Cardiac muscle cell (in vitro differentiated cells and primary cell): ENCODE measurements at regions not wholly inside any gene's neighbourhood (a gene's known extent, or its start where the extent isn't known, plus 50 kb on each side); places are given as distances from the start of the nearest gene placed in this dataset.

Experiments used
- DNase-seq, 2 donors: peaks; one replicate each; pipeline versions ENCODE4 v3.0.0 to v3.0.0-alpha.2; 2010 to 2017; ENCODE audit warnings: low read depth in 1 of 2, low spot score in 1 of 2
- H3K27ac ChIP-seq: fragments of 200-600 bp; sonication (generic); 2 replicates; pipeline ENCODE4 v1.5.1; 2016
- H3K27me3 ChIP-seq: fragments of 200-600 bp; sonication (generic); 2 replicates; pipeline ENCODE4 v1.6.0; 2016; ENCODE audit warnings: control low read depth
- H3K36me3 ChIP-seq: fragments of 200-600 bp; sonication (generic); 2 replicates; pipeline ENCODE4 v1.5.1; 2016; ENCODE audit warnings: control low read depth
- H3K4me1 ChIP-seq: fragments of 200-600 bp; sonication (generic); 2 replicates; pipeline ENCODE4 v1.8.1; 2017; ENCODE audit warnings: low read depth, mild to moderate bottlenecking, mixed run types
- H3K4me3 ChIP-seq: fragments of 200-600 bp; sonication (generic); 2 replicates; pipeline ENCODE4 v1.5.1; 2016; ENCODE audit warnings: mild to moderate bottlenecking
- H3K9me3 ChIP-seq: fragments of 200-600 bp; sonication (generic); 2 replicates; pipeline ENCODE4 v1.5.1; 2017; ENCODE audit warnings: low read depth, mild to moderate bottlenecking, control low read depth
- TF ChIP-seq, protein P1 (sequence below): IDR thresholded peaks from 2 replicates; pipeline ENCODE4 v1.5.1; 2012; ENCODE audit warnings: low read depth, mild to moderate bottlenecking, low read length

DNA sequence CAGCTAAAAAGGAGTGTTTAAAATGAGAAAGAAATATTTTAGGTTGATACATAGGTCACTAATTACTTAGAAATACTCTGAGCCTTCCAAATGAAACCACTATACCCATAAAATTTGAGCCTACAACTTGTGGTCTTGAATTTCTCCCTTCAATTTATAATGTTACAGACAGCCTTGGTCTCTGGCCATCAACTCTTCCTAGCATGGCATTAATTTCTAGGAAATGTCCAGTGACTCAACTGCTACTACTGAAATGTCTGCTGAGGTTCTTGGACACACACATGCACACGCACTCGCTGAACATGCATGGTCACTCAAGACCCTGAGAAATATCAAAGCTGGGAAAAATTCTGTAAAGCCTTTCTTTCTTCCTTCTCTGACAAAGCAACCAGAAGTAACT, 61.1 kb upstream of the SAMSN1 start:
- H3K27me3 ChIP-seq = no peaks in the 10 kb centered on the region
- no peaks in the 10 kb centered on the region for H3K36me3 ChIP-seq
- DNase-seq = no peak
- H3K4me3 ChIP-seq = no peak overlapping the region
- H3K4me1 ChIP-seq = no peaks in the 10 kb centered on the region
- TF ChIP-seq, protein P1, sequence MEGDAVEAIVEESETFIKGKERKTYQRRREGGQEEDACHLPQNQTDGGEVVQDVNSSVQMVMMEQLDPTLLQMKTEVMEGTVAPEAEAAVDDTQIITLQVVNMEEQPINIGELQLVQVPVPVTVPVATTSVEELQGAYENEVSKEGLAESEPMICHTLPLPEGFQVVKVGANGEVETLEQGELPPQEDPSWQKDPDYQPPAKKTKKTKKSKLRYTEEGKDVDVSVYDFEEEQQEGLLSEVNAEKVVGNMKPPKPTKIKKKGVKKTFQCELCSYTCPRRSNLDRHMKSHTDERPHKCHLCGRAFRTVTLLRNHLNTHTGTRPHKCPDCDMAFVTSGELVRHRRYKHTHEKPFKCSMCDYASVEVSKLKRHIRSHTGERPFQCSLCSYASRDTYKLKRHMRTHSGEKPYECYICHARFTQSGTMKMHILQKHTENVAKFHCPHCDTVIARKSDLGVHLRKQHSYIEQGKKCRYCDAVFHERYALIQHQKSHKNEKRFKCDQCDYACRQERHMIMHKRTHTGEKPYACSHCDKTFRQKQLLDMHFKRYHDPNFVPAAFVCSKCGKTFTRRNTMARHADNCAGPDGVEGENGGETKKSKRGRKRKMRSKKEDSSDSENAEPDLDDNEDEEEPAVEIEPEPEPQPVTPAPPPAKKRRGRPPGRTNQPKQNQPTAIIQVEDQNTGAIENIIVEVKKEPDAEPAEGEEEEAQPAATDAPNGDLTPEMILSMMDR = no peak
- H3K9me3 ChIP-seq = no peaks in the 10 kb centered on the region
- H3K27ac ChIP-seq = no peak overlapping the region

DNA sequence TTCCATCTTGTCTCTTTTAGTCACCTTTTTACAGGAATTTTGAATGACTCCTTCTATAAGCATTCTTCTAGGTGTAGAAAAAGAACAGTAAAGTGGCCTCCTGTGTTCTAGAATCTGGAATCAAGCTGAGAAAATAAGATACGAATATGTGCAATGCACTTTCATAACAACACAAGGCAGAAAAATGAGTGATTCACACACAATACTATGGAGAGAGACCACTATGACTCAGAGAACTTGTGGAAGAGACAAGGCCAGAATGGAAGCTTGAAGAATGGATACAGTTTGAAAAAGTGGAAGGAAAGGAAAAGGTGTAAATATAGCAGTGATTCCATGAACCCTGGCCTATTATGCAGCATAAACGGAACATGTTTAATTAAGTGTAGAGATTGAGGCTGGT, 57.1 kb upstream of the SAMSN1 start:
- peak in 1 of 2 donors; percentile 73 for DNase-seq

DNA sequence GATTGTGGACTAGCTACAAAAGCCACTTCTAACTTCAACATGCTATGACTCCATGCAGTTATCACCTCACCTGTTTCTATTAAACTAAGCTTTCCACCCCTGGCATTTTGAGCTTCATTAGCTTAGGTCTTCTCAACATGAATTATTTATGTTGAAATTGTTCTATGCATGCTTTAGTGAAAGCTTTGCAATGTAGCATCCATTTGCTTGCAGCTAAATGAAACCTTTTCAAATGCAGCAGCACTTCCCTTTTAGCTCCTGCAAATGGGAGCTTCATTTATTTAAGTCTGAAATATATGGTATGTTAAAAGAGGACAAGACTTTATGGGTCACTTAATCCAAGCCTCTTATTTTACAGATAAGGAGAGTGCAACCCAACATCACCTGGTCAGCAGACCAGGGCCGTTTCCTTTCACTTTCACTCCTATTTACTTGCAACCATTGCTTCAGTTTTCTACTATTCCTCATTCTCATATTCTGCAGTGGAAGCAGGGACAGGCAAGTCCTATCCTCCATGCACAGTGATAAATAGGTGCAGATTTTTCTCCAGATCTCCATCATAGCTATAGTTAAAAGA, 56.4 kb upstream of the SAMSN1 start:
- H3K27me3 ChIP-seq = no peaks in the 10 kb centered on the region
- DNase-seq = no peak
- no peaks in the 10 kb centered on the region for H3K36me3 ChIP-seq
- H3K27ac ChIP-seq = no peak overlapping the region
- no peak overlapping the region for H3K4me3 ChIP-seq
- H3K4me1 ChIP-seq = no peaks in the 10 kb centered on the region
- no peaks in the 10 kb centered on the region for H3K9me3 ChIP-seq
- TF ChIP-seq, protein P1 = no peak

More for the DNA sequence above, 57.1 kb upstream of the SAMSN1 start:
- Histone ChIP-seq H3K27me3 (no peaks in the 10 kb centered on the region), H3K36me3 (no peaks in the 10 kb centered on the region), H3K9me3 (no peaks in the 10 kb centered on the region), H3K4me1 (no peaks in the 10 kb centered on the region), H3K27ac (no peak overlapping the region), H3K4me3 (no peak overlapping the region)
- TF ChIP-seq, protein P1 = no peak

DNA sequence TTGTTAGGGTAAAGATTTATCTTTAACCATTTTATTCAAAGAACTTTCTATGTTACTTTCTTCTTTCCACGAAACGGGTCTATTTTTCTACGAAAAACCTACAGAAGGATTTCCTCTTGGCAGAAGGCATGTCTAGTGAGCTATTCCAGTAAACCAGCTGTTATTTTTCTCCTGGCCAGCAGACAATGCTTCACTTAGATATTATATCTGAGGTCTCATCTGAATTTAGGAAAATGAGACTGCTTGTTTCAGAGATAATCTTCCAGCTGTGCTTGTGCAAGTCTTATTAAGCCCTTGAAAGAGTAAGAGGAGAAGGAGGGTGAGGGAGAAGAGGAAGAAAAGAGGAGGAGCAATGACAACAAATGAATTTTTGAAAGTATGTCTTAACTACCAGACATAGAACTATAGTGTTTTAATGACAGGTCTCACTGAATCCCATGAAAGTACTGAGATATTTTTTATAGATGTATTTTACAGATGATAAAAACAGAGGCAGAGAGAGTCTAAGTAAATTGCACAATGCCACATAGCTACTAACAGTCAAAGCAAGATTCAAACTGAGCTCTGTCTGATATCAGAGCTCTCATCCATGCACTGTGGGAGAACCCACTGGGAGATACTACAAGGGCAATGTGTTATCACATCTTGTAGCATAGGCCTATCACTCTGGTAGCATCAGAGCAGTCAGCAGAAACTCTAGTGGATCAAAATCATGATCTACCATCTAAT, 54.6 kb upstream of the SAMSN1 start:
- TF ChIP-seq, protein P1 = no peak
- Histone ChIP-seq H3K4me3 (no peak overlapping the region), H3K4me1 (no peaks in the 10 kb centered on the region), H3K27ac (no peak overlapping the region), H3K27me3 (no peaks in the 10 kb centered on the region), H3K36me3 (no peaks in the 10 kb centered on the region), H3K9me3 (no peaks in the 10 kb centered on the region)
- peak in 1 of 2 donors; percentile 55 for DNase-seq

DNA sequence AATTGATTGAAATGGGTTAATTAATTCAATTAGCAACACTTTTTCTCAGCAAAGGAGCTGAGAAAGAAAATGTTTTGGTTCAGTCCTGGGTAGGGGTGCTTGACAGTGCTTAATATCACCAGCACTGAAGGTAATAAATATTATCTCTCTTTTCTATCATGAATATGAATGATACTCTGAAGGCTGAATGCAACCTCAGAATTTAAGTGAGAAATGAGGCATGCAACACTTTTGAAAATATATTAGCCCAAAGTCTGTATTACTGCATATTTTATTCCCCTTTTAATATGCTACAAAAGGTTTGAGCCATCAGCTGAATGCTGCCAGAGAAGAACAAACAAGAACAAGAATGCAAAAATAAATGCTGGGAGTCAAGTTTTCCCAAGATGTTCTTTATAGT, 52.0 kb upstream of the SAMSN1 start:
- no peaks in the 10 kb centered on the region for H3K27me3 ChIP-seq
- TF ChIP-seq, protein P1 = no peak
- no peak for DNase-seq
- no peak overlapping the region for H3K27ac ChIP-seq
- no peak overlapping the region for H3K4me3 ChIP-seq
- no peaks in the 10 kb centered on the region for H3K36me3 ChIP-seq
- H3K4me1 ChIP-seq = no peaks in the 10 kb centered on the region
- H3K9me3 ChIP-seq = no peaks in the 10 kb centered on the region
